Activated B cell treated with CpG ODN at 0.5 μM for 24 hours (primary cell): ENCODE measurements at regions not wholly inside any gene's neighbourhood (a gene's known extent, or its start where the extent isn't known, plus 50 kb on each side); places are given as distances from the start of the nearest gene placed in this dataset.
"Not testable (repeated sequence)": the region's sequence is repeated elsewhere in the genome, so short reads cannot be mapped to it uniquely, and the experiment has no call there.

Source experiments
- ATAC-seq: fragments of 200-7000 bp; cut with Tn5 transposase; one replicate; pipeline ENCODE4 v1.10.0; 2021; ENCODE audit warnings: low read depth, mild to moderate bottlenecking, moderate library complexity
- CTCF ChIA-PET: fragments of 350-600 bp; sonication (Branson Sonifier 250); formaldehyde crosslinking; loops from one replicate; lab custom pipeline; 2021; ENCODE audit warnings: antibody characterized with exemption; lab: Charles Lee
- POLR2A ChIA-PET: fragments of 350-600 bp; sonication (Branson Sonifier 250); formaldehyde crosslinking; loops from one replicate; lab custom pipeline; 2021; ENCODE audit warnings: antibody characterized with exemption; lab: Charles Lee
- DNase-seq: peaks from one replicate; pipeline ENCODE4 v3.0.0; 2022
- H3K27ac Mint-ChIP-seq: one replicate; pipeline ENCODE4 v1.8.0; 2020; ENCODE audit warnings: mixed read lengths
- H3K27me3 Mint-ChIP-seq: one replicate; pipeline ENCODE4 v1.8.0; 2021; ENCODE audit warnings: mixed read lengths
- H3K36me3 Mint-ChIP-seq: one replicate; pipeline ENCODE4 v1.8.0; 2021; ENCODE audit warnings: low read depth, mixed read lengths
- H3K4me1 Mint-ChIP-seq: one replicate; pipeline ENCODE4 v1.8.0; 2021; ENCODE audit warnings: mixed read lengths
- H3K4me3 Mint-ChIP-seq: one replicate; pipeline ENCODE4 v1.8.0; 2020; ENCODE audit warnings: mild to moderate bottlenecking, mixed read lengths
- H3K9me3 Mint-ChIP-seq: one replicate; pipeline ENCODE4 v1.8.0; 2020; ENCODE audit warnings: mixed read lengths
- intact Hi-C: fragments of 100-400 bp; cut with micrococcal nuclease; formaldehyde crosslinking; loops from one replicate; pipeline ENCODE4 v1.15.1; 2024
- TF ChIP-seq, protein P1 (sequence below): fragments of 200-600 bp; IDR thresholded peaks from one replicate; pipeline ENCODE4 v1.8.0; 2022; ENCODE audit warnings: antibody characterized with exemption, mild to moderate bottlenecking

DNA sequence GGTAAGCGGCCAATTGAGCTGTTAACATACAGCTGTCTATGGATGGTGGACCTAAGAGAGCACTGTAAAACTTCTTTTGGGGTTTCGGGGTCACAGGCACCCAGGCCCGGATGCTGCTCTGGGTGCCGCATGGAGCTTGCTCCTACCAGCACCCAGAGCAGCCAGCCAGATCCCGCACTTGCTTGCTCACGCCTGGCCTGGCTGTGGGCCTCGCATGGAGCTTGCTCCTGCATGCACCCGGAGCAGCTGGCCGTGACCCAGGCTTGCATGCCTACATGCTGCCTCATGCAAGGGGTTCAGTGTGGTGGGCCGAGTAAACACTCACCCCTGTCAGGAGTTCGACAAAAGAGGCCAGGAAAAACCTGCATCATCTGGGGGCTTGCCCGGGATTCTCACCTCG is 896.9 kb downstream of the SORCS1 start:
- POLR2A ChIA-PET = no interaction called here
- intact Hi-C loops = no loop called here
- Mint-ChIP-seq H3K27ac (no peak overlapping the region), H3K36me3 (no peaks in the 10 kb centered on the region), H3K9me3 (peaks cover 11% of the 10 kb centered on the region), H3K4me1 (no peaks in the 10 kb centered on the region), H3K27me3 (no peaks in the 10 kb centered on the region), H3K4me3 (no peak overlapping the region)
- CTCF ChIA-PET = no interaction called here
- TF ChIP-seq, protein P1, sequence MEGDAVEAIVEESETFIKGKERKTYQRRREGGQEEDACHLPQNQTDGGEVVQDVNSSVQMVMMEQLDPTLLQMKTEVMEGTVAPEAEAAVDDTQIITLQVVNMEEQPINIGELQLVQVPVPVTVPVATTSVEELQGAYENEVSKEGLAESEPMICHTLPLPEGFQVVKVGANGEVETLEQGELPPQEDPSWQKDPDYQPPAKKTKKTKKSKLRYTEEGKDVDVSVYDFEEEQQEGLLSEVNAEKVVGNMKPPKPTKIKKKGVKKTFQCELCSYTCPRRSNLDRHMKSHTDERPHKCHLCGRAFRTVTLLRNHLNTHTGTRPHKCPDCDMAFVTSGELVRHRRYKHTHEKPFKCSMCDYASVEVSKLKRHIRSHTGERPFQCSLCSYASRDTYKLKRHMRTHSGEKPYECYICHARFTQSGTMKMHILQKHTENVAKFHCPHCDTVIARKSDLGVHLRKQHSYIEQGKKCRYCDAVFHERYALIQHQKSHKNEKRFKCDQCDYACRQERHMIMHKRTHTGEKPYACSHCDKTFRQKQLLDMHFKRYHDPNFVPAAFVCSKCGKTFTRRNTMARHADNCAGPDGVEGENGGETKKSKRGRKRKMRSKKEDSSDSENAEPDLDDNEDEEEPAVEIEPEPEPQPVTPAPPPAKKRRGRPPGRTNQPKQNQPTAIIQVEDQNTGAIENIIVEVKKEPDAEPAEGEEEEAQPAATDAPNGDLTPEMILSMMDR = no peak
- ATAC-seq = no peak
- no peak for DNase-seq

DNA sequence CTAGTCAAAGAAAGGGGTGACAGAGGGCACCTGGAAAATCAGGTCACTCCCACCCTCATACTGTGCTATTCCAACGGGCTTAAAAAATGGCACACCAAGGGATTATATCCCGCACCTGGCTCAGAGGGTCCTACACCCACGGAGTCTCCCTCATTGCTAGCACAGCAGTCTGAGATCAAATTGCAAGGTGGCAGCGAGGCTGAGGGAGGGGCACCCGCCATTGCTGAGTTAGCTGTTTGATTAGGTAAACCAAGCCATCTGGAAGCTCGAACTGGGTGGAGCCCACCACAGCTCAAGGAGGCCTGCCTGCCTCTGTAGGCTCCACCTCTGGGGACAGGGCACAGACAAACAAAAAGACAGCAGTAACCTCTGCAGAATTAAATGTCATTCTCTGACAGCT is 907.1 kb downstream of the SORCS1 start:
- H3K36me3 Mint-ChIP-seq, DNase-seq, POLR2A ChIA-PET, ATAC-seq, CTCF ChIA-PET, H3K27me3 Mint-ChIP-seq, H3K9me3 Mint-ChIP-seq, H3K4me1 Mint-ChIP-seq, H3K4me3 Mint-ChIP-seq, intact Hi-C loops, H3K27ac Mint-ChIP-seq: not testable (repeated sequence)

DNA sequence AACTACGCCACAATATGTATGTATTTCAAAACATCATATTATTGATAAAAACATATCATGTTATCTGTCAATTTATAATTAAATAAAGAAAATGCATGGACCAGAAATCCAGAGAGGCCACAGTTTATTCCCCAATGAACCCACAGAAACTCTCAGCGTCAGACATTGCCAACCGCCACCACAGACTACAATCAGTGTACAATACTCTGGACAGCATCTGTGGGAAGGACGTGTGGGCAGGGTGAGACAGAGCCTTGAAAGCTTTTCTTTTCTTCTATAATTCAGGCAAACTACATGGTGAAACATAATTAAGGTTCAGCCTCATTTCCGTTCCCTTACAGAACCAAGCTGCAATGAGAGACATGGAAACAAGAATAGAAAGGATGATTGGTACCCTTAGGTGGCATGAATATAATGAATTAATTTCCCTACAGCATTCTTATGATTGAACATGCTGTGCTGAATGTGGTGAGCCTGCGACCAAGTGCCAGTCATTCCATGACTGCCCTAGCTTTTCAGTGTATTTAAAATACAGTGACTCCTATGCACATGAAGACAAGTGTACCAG is 909.3 kb downstream of the SORCS1 start:
- no peak for ATAC-seq

DNA sequence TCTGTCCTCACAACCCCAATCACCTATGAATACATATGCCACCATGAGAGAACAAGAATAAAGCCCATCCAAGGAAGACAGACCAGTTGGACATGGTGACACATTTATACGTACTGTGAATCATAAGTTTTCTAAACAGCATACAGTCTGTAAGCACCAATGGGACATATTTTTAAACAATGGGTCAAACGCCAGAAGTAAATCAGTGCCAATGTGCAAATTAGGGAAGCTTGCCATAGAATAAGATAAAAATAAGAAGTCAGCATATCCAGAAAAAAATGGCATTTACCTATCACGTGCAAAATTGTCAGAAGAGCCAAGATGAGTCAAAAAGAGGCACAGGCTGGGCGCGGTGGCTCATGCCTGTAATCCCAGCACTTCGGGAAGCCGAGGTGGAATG is 910.4 kb downstream of the SORCS1 start:
- ATAC-seq (no peak), DNase-seq (no peak)
- no peaks in the 10 kb centered on the region for H3K4me1 Mint-ChIP-seq
- H3K9me3 Mint-ChIP-seq = no peaks in the 10 kb centered on the region
- POLR2A ChIA-PET = no interaction called here
- intact Hi-C loops = no loop called here
- TF ChIP-seq, protein P1 = no peak
- no peaks in the 10 kb centered on the region for H3K27me3 Mint-ChIP-seq
- no peaks in the 10 kb centered on the region for H3K36me3 Mint-ChIP-seq
- CTCF ChIA-PET = no interaction called here
- no peak overlapping the region for H3K27ac Mint-ChIP-seq
- no peak overlapping the region for H3K4me3 Mint-ChIP-seq

More for the DNA sequence above, 909.3 kb downstream of the SORCS1 start:
- Mint-ChIP-seq H3K9me3 (no peaks in the 10 kb centered on the region), H3K27ac (no peak overlapping the region), H3K27me3 (no peaks in the 10 kb centered on the region), H3K4me3 (no peak overlapping the region), H3K36me3 (no peaks in the 10 kb centered on the region), H3K4me1 (no peaks in the 10 kb centered on the region)
- CTCF ChIA-PET = no interaction called here
- TF ChIP-seq, protein P1 = no peak
- POLR2A ChIA-PET = no interaction called here
- no peak for DNase-seq
- intact Hi-C loops = no loop called here

DNA sequence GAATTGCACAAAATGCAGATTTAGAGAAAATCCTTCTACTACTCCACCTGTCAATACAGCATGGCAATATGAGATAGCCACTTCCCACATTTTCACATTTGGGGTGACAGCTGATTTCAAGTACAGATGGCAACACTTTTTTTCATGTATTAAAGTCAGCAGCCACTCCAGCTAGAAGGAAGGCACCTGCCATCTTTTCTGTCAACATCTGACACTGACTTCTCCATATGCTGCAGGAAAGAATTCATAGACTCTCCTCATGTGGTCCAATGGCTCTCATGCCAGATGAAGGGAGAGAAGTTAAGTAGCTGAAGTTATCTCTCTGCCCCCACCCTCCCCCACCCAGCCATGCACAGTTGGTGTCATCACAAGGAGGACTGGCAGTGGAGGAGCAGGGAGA is 912.0 kb downstream of the SORCS1 start:
- intact Hi-C loops = no loop called here
- H3K9me3 Mint-ChIP-seq = peaks cover 5% of the 10 kb centered on the region
- H3K36me3 Mint-ChIP-seq = no peaks in the 10 kb centered on the region
- no peak overlapping the region for H3K4me3 Mint-ChIP-seq
- H3K27me3 Mint-ChIP-seq = no peaks in the 10 kb centered on the region
- ATAC-seq (no peak), DNase-seq (no peak)
- TF ChIP-seq, protein P1 = no peak
- H3K4me1 Mint-ChIP-seq = no peaks in the 10 kb centered on the region
- ChIA-PET POLR2A (no interaction called here), CTCF (no interaction called here)
- no peak overlapping the region for H3K27ac Mint-ChIP-seq

DNA sequence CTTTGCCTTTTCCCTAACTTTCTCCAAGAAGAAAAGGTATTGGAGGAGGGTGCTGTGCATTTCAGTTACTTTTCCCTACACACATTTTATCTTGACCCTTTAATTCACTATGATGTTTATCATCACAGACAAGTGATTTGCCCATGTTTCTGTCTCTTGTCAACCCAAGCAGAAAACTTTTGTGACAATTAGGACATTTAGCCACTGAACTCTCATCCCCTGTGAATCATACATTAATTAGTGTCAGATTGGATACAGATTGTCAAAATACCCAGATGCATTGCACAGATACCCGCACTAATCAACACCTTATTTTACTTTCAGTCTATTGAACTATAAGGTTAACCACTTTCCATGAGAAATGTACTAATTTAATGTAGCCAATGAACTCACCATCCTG is 912.9 kb downstream of the SORCS1 start:
- no peak for DNase-seq
- Mint-ChIP-seq H3K9me3 (peaks cover 5% of the 10 kb centered on the region), H3K27me3 (no peaks in the 10 kb centered on the region), H3K4me3 (no peak overlapping the region), H3K27ac (no peak overlapping the region), H3K36me3 (no peaks in the 10 kb centered on the region), H3K4me1 (no peaks in the 10 kb centered on the region)
- ChIA-PET CTCF (no interaction called here), POLR2A (no interaction called here)
- intact Hi-C loops = no loop called here
- ATAC-seq = no peak
- TF ChIP-seq, protein P1 = no peak
